Loucy (cell line): ENCODE measurements at regions not wholly inside any gene's neighbourhood (a gene's known extent, or its start where the extent isn't known, plus 50 kb on each side); places are given as distances from the start of the nearest gene placed in this dataset.

Source experiments
- H2AFZ ChIP-seq: fragments of 200-600 bp; sonication (generic); 2 replicates; pipeline ENCODE4 v1.6.0; 2016; ENCODE audit warnings: antibody characterized with exemption, mild to moderate bottlenecking, low read length, moderate library complexity
- H3F3A ChIP-seq: fragments of 200-600 bp; 2 replicates; pipeline ENCODE4 v1.6.0; 2016; ENCODE audit warnings: antibody characterized with exemption, low read depth, mild to moderate bottlenecking
- H3K27me3 ChIP-seq: fragments of 200-600 bp; sonication (generic); 2 replicates; pipeline ENCODE4 v1.6.1; 2014; ENCODE audit warnings: low read length, mild to moderate bottlenecking; ENCODE audit not compliant: insufficient read depth, poor library complexity, severe bottlenecking
- H3K36me3 ChIP-seq: fragments of 200-600 bp; sonication (generic); 2 replicates; pipeline ENCODE4 v1.6.1; 2016; ENCODE audit warnings: low read length; ENCODE audit not compliant: insufficient read depth
- H3K4me1 ChIP-seq: fragments of 200-600 bp; sonication (generic); 2 replicates; pipeline ENCODE4 v1.5.1; 2014; ENCODE audit warnings: low read length, mild to moderate bottlenecking; ENCODE audit not compliant: insufficient read depth, poor library complexity, severe bottlenecking
- H3K4me2 ChIP-seq: fragments of 200-600 bp; sonication (generic); 2 replicates; pipeline ENCODE4 v1.6.0; 2014; ENCODE audit warnings: antibody characterized with exemption, low read length, low read depth, mild to moderate bottlenecking; ENCODE audit not compliant: poor library complexity, severe bottlenecking
- H3K4me3 ChIP-seq: fragments of 200-600 bp; sonication (generic); 2 replicates; pipeline ENCODE4 v1.5.1; 2014; ENCODE audit warnings: low read length, mild to moderate bottlenecking, mixed read lengths; ENCODE audit not compliant: poor library complexity, severe bottlenecking
- H3K79me2 ChIP-seq: fragments of 200-600 bp; sonication (generic); 2 replicates; pipeline ENCODE4 v1.6.1; 2014; ENCODE audit warnings: low read length; ENCODE audit not compliant: insufficient read depth
- H3K9ac ChIP-seq: fragments of 200-600 bp; sonication (generic); 2 replicates; pipeline ENCODE4 v1.6.0; 2014; ENCODE audit warnings: mild to moderate bottlenecking, low read depth, low read length, moderate library complexity; ENCODE audit not compliant: poor library complexity, severe bottlenecking
- H3K9me2 ChIP-seq: fragments of 200-600 bp; sonication (generic); replicated peaks from 2 replicates; pipeline ENCODE4 v1.6.1; 2016; ENCODE audit warnings: low read depth, low read length, mixed read lengths
- H3K9me3 ChIP-seq: fragments of 200-600 bp; sonication (generic); 2 replicates; pipeline ENCODE4 v1.6.1; 2014; ENCODE audit warnings: mild to moderate bottlenecking, antibody characterized with exemption, low read length, low read depth; ENCODE audit not compliant: insufficient read depth
- H4K20me1 ChIP-seq: fragments of 200-600 bp; sonication (generic); 2 replicates; pipeline ENCODE4 v1.6.0; 2014; ENCODE audit warnings: antibody characterized with exemption, low read length, mild to moderate bottlenecking; ENCODE audit not compliant: insufficient read depth, poor library complexity, severe bottlenecking
- EZH2phosphoT487 ChIP-seq: fragments of 200-600 bp; IDR thresholded peaks from 2 replicates; pipeline ENCODE4 v1.6.1; 2018; ENCODE audit warnings: antibody characterized with exemption, mild to moderate bottlenecking, moderate library complexity, borderline replicate concordance
- TF ChIP-seq, protein P1 (sequence below): fragments of 200-600 bp; sonication (generic); conservative IDR thresholded peaks from 2 replicates; pipeline ENCODE4 v1.5.1; 2014; ENCODE audit warnings: mild to moderate bottlenecking, antibody characterized with exemption, low read length

DNA sequence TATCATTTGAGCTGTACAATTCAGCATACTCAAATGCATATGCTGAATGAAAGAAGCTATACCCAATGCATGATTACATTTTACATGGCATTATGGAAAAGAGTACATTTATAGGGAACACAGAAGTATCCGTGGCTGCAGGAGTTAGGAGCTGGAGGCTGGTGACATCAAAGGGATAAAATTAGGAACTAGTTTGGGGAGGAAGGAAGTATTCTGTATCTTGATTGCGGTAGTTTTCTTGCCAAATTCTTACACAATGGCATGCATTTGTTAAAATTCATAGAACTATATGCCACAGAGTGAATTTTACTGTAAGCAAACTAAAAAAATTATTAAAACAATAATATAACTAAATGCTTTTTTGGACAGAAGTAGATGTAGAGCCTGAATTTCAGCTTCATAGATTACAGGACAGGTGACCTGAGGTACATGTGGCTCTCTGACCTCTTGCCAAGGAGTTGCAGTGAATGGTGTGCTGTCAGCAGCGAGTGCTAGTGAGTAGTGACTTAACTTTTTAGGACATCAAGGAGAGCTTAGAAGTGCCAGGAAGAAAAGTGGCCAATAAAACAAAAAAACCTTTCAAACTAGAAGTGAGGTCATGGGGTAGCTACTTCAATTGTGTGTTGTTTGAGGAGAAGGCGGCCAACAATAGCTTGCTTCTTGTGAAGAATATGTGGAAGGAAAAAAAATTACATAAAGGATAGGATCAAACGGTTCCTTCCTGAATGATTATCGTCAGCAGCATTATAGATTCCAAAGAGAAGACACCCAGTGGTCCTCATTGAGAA lies 514.9 kb upstream of the CLINT1 start:
- Histone ChIP-seq H4K20me1 (no peaks in the 10 kb centered on the region), H3K9me3 (0 out of 2 replicates have a peak, but pooled peaks cover 4% of the 10 kb centered on the region), H3K9ac (no peak overlapping the region), H3K4me1 (no peaks in the 10 kb centered on the region), H3F3A (no peaks in the 10 kb centered on the region), H3K27me3 (no peaks in the 10 kb centered on the region), H3K4me2 (no peak overlapping the region), H3K36me3 (no peaks in the 10 kb centered on the region), H2AFZ (no peak overlapping the region), H3K79me2 (no peaks in the 10 kb centered on the region), H3K9me2 (no peaks in the 10 kb centered on the region), H3K4me3 (no peak overlapping the region)
- TF ChIP-seq EZH2phosphoT487, result no peak
- TF ChIP-seq, protein P1, sequence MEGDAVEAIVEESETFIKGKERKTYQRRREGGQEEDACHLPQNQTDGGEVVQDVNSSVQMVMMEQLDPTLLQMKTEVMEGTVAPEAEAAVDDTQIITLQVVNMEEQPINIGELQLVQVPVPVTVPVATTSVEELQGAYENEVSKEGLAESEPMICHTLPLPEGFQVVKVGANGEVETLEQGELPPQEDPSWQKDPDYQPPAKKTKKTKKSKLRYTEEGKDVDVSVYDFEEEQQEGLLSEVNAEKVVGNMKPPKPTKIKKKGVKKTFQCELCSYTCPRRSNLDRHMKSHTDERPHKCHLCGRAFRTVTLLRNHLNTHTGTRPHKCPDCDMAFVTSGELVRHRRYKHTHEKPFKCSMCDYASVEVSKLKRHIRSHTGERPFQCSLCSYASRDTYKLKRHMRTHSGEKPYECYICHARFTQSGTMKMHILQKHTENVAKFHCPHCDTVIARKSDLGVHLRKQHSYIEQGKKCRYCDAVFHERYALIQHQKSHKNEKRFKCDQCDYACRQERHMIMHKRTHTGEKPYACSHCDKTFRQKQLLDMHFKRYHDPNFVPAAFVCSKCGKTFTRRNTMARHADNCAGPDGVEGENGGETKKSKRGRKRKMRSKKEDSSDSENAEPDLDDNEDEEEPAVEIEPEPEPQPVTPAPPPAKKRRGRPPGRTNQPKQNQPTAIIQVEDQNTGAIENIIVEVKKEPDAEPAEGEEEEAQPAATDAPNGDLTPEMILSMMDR, result no peak

DNA sequence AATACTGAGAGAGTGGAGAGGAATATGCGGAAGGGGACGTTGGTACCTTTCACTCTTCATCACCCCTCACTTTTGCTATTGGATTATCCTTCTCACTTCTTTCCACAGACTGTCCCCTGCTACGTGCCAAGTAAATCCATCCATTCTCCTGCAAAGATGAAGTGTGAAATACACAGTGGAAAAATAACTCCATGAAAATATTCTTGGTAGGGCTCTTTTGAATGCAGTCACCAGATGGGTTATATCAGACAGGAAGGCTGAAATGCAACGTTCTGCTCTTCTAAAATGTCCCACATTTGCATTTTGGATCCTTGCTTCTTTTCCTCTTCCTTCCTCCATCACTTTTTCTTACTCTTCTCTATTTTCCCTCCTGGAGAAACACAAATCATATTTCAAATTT lies 510.3 kb upstream of the CLINT1 start:
- Histone ChIP-seq H3K9me3 (no peaks in the 10 kb centered on the region), H3K9me2 (no peaks in the 10 kb centered on the region), H3K9ac (no peak overlapping the region), H3K4me1 (no peaks in the 10 kb centered on the region), H3K36me3 (no peaks in the 10 kb centered on the region), H3F3A (no peaks in the 10 kb centered on the region), H2AFZ (no peak overlapping the region), H3K79me2 (no peaks in the 10 kb centered on the region), H3K27me3 (no peaks in the 10 kb centered on the region), H3K4me3 (no peak overlapping the region), H4K20me1 (no peaks in the 10 kb centered on the region), H3K4me2 (no peak overlapping the region)
- TF ChIP-seq EZH2phosphoT487, result no peak
- TF ChIP-seq, protein P1, result no peak

DNA sequence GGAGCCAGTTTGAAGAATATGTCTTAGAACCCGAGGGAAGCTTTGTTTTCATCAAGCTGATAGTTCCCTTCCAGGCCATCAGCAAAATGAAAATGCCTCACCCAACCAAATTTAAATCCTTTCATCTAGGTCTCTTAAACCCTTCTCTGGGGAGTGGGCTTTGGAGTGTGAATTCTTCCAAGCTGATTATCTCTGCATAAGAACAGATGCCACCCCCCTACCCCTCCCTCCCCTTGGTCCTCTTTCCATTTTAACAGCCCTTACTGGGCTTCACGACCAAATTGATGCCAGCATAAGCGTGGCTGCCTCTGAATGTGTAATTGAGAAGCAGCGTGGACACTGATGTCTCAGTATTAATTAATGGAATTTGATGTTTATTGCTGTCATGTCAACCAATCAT lies 509.7 kb upstream of the CLINT1 start:
- Histone ChIP-seq H3K4me3 (no peak overlapping the region), H3K4me1 (no peaks in the 10 kb centered on the region), H3K79me2 (no peaks in the 10 kb centered on the region), H3K27me3 (no peaks in the 10 kb centered on the region), H2AFZ (no peak overlapping the region), H3K9ac (no peak overlapping the region), H4K20me1 (no peaks in the 10 kb centered on the region), H3K9me3 (no peaks in the 10 kb centered on the region), H3K9me2 (no peaks in the 10 kb centered on the region), H3F3A (no peaks in the 10 kb centered on the region), H3K4me2 (no peak overlapping the region), H3K36me3 (no peaks in the 10 kb centered on the region)
- TF ChIP-seq, protein P1, result no peak
- no peak for TF ChIP-seq EZH2phosphoT487
